Brain microvascular endothelial cell (primary cell): ENCODE measurements at regions not wholly inside any gene's neighbourhood (a gene's known extent, or its start where the extent isn't known, plus 50 kb on each side); places are given as distances from the start of the nearest gene placed in this dataset.

Source experiments
- DNase-seq: peaks from one replicate; pipeline ENCODE4 v3.0.0-alpha.2; 2020
- H3K27ac ChIP-seq: fragments of 250-450 bp; sonication (Bioruptor Pico); 2 replicates; pipeline ENCODE4 v1.5.1; 2020; ENCODE audit warnings: mild to moderate bottlenecking, moderate library complexity
- H3K27me3 ChIP-seq: fragments of 250-450 bp; sonication (Bioruptor Pico); replicated peaks from 2 replicates; pipeline ENCODE4 v1.5.1; 2020; ENCODE audit warnings: mild to moderate bottlenecking
- H3K36me3 ChIP-seq: fragments of 250-450 bp; sonication (Bioruptor Pico); replicated peaks from 2 replicates; pipeline ENCODE4 v1.5.1; 2020; ENCODE audit warnings: mild to moderate bottlenecking
- H3K4me3 ChIP-seq: 2 replicates; pipeline ENCODE4 v1.5.1; 2011; ENCODE audit warnings: low read depth, mild to moderate bottlenecking, control low read depth, low read length, moderate library complexity
- in situ Hi-C: cut with HindIII; loops from 2 replicates; pipeline ENCODE4 v1.10.0; 2017; ENCODE audit warnings: low sequenced_read_pairs, low pct_ligation_motif_present
- TF ChIP-seq, protein P1 (sequence below): IDR thresholded peaks from 2 replicates; pipeline ENCODE4 v1.5.1; 2011; ENCODE audit warnings: low read depth, mild to moderate bottlenecking, moderate library complexity, low read length, control low read depth, inconsistent platforms; ENCODE audit errors: missing control alignments

DNA sequence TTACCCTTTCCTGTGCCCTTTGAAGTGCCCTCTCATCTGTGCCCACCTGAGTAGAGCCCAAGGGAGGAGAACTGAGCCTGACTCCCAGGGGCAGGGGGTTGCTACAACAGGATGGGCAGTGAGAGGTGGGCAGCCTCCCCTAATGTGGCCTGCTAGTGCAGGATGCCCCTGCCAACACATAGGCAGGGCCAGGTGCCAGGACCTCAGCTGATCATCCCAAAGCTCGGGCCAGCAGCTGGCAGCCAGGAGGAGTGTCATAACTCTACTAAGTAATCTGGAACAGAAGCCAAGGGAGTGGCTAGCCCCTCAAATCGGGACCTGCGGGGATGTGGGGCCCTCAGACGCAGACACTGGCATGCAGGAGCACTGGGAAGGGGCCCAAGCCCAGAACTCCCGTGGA is 208.8 kb upstream of the RAB4A start:
- Histone ChIP-seq H3K27ac (no peak overlapping the region), H3K36me3 (no peaks in the 10 kb centered on the region), H3K4me3 (no peak overlapping the region), H3K27me3 (no peaks in the 10 kb centered on the region)
- TF ChIP-seq, protein P1, sequence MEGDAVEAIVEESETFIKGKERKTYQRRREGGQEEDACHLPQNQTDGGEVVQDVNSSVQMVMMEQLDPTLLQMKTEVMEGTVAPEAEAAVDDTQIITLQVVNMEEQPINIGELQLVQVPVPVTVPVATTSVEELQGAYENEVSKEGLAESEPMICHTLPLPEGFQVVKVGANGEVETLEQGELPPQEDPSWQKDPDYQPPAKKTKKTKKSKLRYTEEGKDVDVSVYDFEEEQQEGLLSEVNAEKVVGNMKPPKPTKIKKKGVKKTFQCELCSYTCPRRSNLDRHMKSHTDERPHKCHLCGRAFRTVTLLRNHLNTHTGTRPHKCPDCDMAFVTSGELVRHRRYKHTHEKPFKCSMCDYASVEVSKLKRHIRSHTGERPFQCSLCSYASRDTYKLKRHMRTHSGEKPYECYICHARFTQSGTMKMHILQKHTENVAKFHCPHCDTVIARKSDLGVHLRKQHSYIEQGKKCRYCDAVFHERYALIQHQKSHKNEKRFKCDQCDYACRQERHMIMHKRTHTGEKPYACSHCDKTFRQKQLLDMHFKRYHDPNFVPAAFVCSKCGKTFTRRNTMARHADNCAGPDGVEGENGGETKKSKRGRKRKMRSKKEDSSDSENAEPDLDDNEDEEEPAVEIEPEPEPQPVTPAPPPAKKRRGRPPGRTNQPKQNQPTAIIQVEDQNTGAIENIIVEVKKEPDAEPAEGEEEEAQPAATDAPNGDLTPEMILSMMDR = no peak
- in situ Hi-C loops = no loop called here
- no peak for DNase-seq

DNA sequence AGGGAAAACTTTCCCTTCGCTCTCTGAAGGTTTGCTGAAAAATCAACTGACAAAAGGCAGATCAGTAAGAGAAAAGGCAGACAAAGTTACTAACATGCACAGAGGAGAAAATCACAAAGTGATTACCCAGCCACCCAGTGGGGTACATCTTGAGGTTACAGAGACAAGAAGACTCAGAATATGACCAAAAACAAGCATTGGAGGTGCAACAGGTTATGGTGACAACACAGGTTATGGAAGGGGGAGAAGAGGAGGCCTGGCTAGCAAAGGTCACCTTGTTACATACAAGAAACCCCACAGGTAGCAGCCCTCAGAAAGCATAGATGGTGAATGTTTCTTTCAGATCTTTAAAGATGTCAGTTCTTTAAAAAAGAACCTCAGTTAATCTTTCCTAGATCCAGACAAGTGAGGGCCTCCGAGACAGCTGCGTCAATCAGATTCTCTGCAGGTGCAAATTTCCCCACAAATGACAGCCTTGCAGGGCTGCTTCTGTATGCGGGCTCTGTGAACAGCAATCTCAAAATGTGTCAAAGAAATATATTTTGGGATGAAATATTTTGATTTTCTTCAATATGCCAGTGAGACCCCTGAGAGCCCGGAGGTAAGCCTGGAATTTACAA is 207.6 kb upstream of the RAB4A start:
- TF ChIP-seq, protein P1 = no peak
- in situ Hi-C loops = no loop called here
- H3K27ac ChIP-seq = no peak overlapping the region

GRCh38 chr1:229064320-229065168 is 206.4 kb upstream of the RAB4A start:
- no peak for DNase-seq
- TF ChIP-seq, protein P1 = no peak
- H3K27ac ChIP-seq = no peak overlapping the region
- no peaks in the 10 kb centered on the region for H3K36me3 ChIP-seq
- in situ Hi-C loops = no loop called here
- H3K4me3 ChIP-seq = no peak overlapping the region
- H3K27me3 ChIP-seq = peaks cover 2% of the 10 kb centered on the region

More for the DNA sequence above, 207.6 kb upstream of the RAB4A start:
- DNase-seq = no peak
- Histone ChIP-seq H3K4me3 (no peak overlapping the region), H3K36me3 (no peaks in the 10 kb centered on the region), H3K27me3 (no peaks in the 10 kb centered on the region)

GRCh38 chr1:229065613-229066012 is 205.3 kb upstream of the RAB4A start:
- Histone ChIP-seq H3K27ac (no peak overlapping the region), H3K27me3 (peaks cover 2% of the 10 kb centered on the region), H3K4me3 (no peak overlapping the region), H3K36me3 (no peaks in the 10 kb centered on the region)
- DNase-seq = no peak
- TF ChIP-seq, protein P1 = no peak
- in situ Hi-C loops = no loop called here

GRCh38 chr1:229066591-229066990 is 204.3 kb upstream of the RAB4A start:
- in situ Hi-C loops = no loop called here
- Histone ChIP-seq H3K27ac (no peak overlapping the region), H3K4me3 (no peak overlapping the region), H3K36me3 (no peaks in the 10 kb centered on the region), H3K27me3 (peaks cover 2% of the 10 kb centered on the region)
- no peak for DNase-seq
- TF ChIP-seq, protein P1 = no peak

- TF ChIP-seq, protein P1 = no peak
- Histone ChIP-seq H3K27ac (no peak overlapping the region), H3K36me3 (no peaks in the 10 kb centered on the region), H3K27me3 (peaks cover 2% of the 10 kb centered on the region), H3K4me3 (no peak overlapping the region)
- no peak for DNase-seq
- in situ Hi-C loops = no loop called here
These were observed 203.4 kb upstream of the RAB4A start for GRCh38 chr1:229067546-229067945.
